ENCODE measurements at regions not wholly inside any gene's neighbourhood (a gene's known extent, or its start where the extent isn't known, plus 50 kb on each side); places are given as distances from the start of the nearest gene placed in this dataset.

GRCh38 chr3:170766253-170766652, 103.7 kb downstream of the RPL22L1 start (continued):
- TF ChIP-seq TAF9B (IDR thresholded peaks at IDR 0.05; ENCODE audit: partially characterized antibody) (peak; percentile 22), C11orf30 (IDR thresholded peaks at IDR 0.05; ENCODE audit: low read depth) (no peak), ZNF280A (IDR thresholded peaks at IDR 0.05; ENCODE audit: low read depth, partially characterized antibody) (no peak), XRCC3 (IDR thresholded peaks at IDR 0.05) (no peak), TRIM28 (IDR thresholded peaks at IDR 0.05) (no peak), RUNX1 (IDR thresholded peaks at IDR 0.05; ENCODE audit: low read depth) (no peak), RBM25 (IDR thresholded peaks at IDR 0.05; ENCODE audit: low read depth, low read length, severe bottlenecking) (no peak), HES1 (IDR thresholded peaks at IDR 0.05; ENCODE audit: low read depth) (no peak), MYBL2 (IDR thresholded peaks at IDR 0.05; ENCODE audit: low read depth) (no peak), MYBL2 (CRISPR knock-in tag; IDR thresholded peaks at IDR 0.05; ENCODE audit: borderline replicate concordance) (no peak), ZNF696 (CRISPR knock-in tag; conservative IDR thresholded peaks at IDR 0.05) (no peak), NCOA4 (IDR thresholded peaks at IDR 0.05; ENCODE audit: partially characterized antibody) (peak; percentile 6), REST (IDR thresholded peaks at IDR 0.05; ENCODE audit: borderline replicate concordance) (no peak), REST (CRISPR knock-in tag; IDR thresholded peaks at IDR 0.05; ENCODE audit: low read depth) (0 out of 2 replicates have a peak, but pooled peaks have one; percentile 30), ZBTB34 (CRISPR knock-in tag; IDR thresholded peaks at IDR 0.05) (no peak), KLF10 (CRISPR knock-in tag; IDR thresholded peaks at IDR 0.05) (no peak), TBP (optimal IDR thresholded peaks at IDR 0.05; ENCODE audit: low read depth, low read length) (no peak), JUND (IDR thresholded peaks at IDR 0.05; ENCODE audit: borderline replicate concordance, low read depth, low read length) (no peak), JUND (tag; IDR thresholded peaks at IDR 0.05; ENCODE audit: borderline replicate concordance, low read depth, low read length) (no peak)

Measured in K562 (cell line).